Activated CD8-positive, alpha-beta T cell treated with anti-CD3 and anti-CD28 coated beads for 36 hours (primary cell): ENCODE measurements at regions not wholly inside any gene's neighbourhood (a gene's known extent, or its start where the extent isn't known, plus 50 kb on each side); places are given as distances from the start of the nearest gene placed in this dataset.

Source experiments
- ATAC-seq: fragments of 200-7000 bp; cut with Tn5 transposase; one replicate; pipeline ENCODE4 v1.10.0; 2021; ENCODE audit warnings: mild to moderate bottlenecking, moderate library complexity
- CTCF ChIA-PET: fragments of 350-600 bp; sonication (Branson Sonifier 250); formaldehyde crosslinking; loops from one replicate; lab custom pipeline; 2021; ENCODE audit warnings: antibody characterized with exemption; lab: Charles Lee
- POLR2A ChIA-PET: fragments of 350-600 bp; sonication (Branson Sonifier 250); formaldehyde crosslinking; loops from one replicate; lab custom pipeline; 2021; ENCODE audit warnings: antibody characterized with exemption; lab: Charles Lee
- DNase-seq: peaks from one replicate; pipeline ENCODE4 v3.0.0-alpha.2; 2020
- H3K27ac Mint-ChIP-seq: one replicate; pipeline ENCODE4 v1.8.0; 2021; ENCODE audit warnings: mild to moderate bottlenecking, mixed read lengths
- H3K27me3 Mint-ChIP-seq: one replicate; pipeline ENCODE4 v1.8.0; 2021; ENCODE audit warnings: mixed read lengths
- H3K36me3 Mint-ChIP-seq: one replicate; pipeline ENCODE4 v1.8.0; 2021; ENCODE audit warnings: low read depth, mixed read lengths
- H3K4me1 Mint-ChIP-seq: one replicate; pipeline ENCODE4 v1.8.0; 2021; ENCODE audit warnings: low read depth, mixed read lengths
- H3K4me3 Mint-ChIP-seq: one replicate; pipeline ENCODE4 v1.8.0; 2021; ENCODE audit warnings: mild to moderate bottlenecking, moderate library complexity, mixed read lengths
- H3K9me3 Mint-ChIP-seq: one replicate; pipeline ENCODE4 v1.8.0; 2021; ENCODE audit warnings: mixed read lengths
- CTCF ChIP-seq: fragments of 200-600 bp; IDR thresholded peaks from one replicate; pipeline ENCODE4 v1.8.0; 2022; ENCODE audit warnings: antibody characterized with exemption, mild to moderate bottlenecking
- intact Hi-C: fragments of 100-400 bp; cut with micrococcal nuclease; formaldehyde crosslinking; loops from one replicate; pipeline ENCODE4 v1.10.0; 2022

- intact Hi-C loops = no loop called here
- no peak overlapping the region for H3K4me3 Mint-ChIP-seq
- H3K36me3 Mint-ChIP-seq = no peaks in the 10 kb centered on the region
- no peaks in the 10 kb centered on the region for H3K27me3 Mint-ChIP-seq
- ATAC-seq = peak; percentile 86
- CTCF ChIA-PET = interaction anchor here (0.6 to 2.1 kb wide), 29 partner anchors 9 to 1060 kb away, joined by 3 to 14 read pairs (median 4); no protein-coding TSS in a partner anchor
- no peaks in the 10 kb centered on the region for H3K9me3 Mint-ChIP-seq
- no peaks in the 10 kb centered on the region for H3K4me1 Mint-ChIP-seq
- peak; percentile 99 for TF ChIP-seq CTCF
- peak; percentile 72 for DNase-seq
- H3K27ac Mint-ChIP-seq = no peak overlapping the region
- POLR2A ChIA-PET = no interaction called here
Measured at GRCh38 chr10:83871187-83872081, 267.9 kb upstream of the GHITM start.

DNA sequence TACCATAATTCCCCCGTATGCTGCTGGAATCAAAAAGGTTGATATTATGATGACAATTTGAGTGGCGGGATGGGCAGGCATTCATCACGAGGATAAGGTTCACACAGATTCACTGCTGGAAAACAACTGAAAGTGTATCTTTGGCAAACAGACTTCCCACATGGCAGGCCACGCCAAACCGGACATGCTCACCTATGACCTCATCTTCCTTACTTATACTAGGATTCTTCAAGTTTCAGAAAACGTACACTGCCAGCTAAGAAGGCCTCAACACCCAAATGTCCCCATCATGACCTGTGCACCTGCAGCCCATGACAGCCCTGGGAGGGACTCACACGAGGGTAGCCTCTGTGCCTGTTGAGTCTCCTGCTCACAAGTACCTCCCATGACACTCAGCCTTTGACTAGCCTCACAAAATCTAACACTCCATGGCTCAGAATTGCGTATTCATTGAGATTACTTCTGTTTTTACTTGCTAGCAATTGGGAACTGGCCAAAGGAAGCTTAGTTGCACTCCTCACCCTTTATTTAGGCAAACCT is 259.0 kb upstream of the GHITM start:
- Mint-ChIP-seq H3K27me3 (no peaks in the 10 kb centered on the region), H3K36me3 (no peaks in the 10 kb centered on the region), H3K27ac (no peak overlapping the region), H3K4me3 (no peak overlapping the region), H3K9me3 (no peaks in the 10 kb centered on the region), H3K4me1 (no peaks in the 10 kb centered on the region)
- intact Hi-C loops = no loop called here
- DNase-seq (no peak), ATAC-seq (no peak)
- CTCF ChIA-PET = interaction anchor here (2.6 kb wide), 1 partner anchor 9 kb away, joined by 7 read pairs; no protein-coding TSS in a partner anchor
- POLR2A ChIA-PET = no interaction called here
- TF ChIP-seq CTCF = no peak

GRCh38 chr10:83881661-83882060 is 257.6 kb upstream of the GHITM start:
- Mint-ChIP-seq H3K9me3 (no peaks in the 10 kb centered on the region), H3K27me3 (peaks cover 1% of the 10 kb centered on the region), H3K4me1 (no peaks in the 10 kb centered on the region), H3K27ac (no peak overlapping the region), H3K36me3 (no peaks in the 10 kb centered on the region), H3K4me3 (no peak overlapping the region)
- ATAC-seq = no peak
- no peak for TF ChIP-seq CTCF
- POLR2A ChIA-PET = no interaction called here
- CTCF ChIA-PET = interaction anchor here (2.6 kb wide), 1 partner anchor 10 kb away, joined by 7 read pairs; no protein-coding TSS in a partner anchor
- no peak for DNase-seq
- intact Hi-C loops = no loop called here

DNA sequence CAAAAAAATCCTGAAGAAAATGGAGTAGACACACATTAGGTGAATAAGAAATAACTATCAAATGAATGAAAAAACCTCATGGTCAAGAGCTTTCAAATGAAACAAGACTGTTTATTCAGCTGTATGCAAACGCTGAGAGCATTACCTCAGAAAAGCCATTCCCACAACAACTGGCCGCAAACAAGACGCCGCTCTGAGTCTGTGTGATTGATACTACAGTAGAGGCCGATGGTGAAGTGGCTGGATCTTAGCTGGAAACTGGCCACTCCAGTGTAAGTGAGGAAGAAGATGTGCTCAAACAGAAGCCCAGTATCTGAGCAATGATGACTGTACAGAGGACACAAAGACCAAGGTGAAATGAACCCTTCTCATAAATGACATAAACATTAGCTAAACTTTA is 252.4 kb upstream of the GHITM start:
- Mint-ChIP-seq H3K36me3 (no peaks in the 10 kb centered on the region), H3K27ac (no peak overlapping the region), H3K4me1 (no peaks in the 10 kb centered on the region), H3K27me3 (peaks cover 9% of the 10 kb centered on the region), H3K4me3 (no peak overlapping the region), H3K9me3 (no peaks in the 10 kb centered on the region)
- POLR2A ChIA-PET = no interaction called here
- TF ChIP-seq CTCF = no peak
- intact Hi-C loops = no loop called here
- CTCF ChIA-PET = interaction anchor here (1.1 to 1.9 kb wide), 2 partner anchors 14 to 15 kb away, joined by 6 to 8 read pairs; no protein-coding TSS in a partner anchor
- DNase-seq = no peak
- ATAC-seq = no peak

- intact Hi-C loops = no loop called here
- no peak overlapping the region for H3K4me3 Mint-ChIP-seq
- CTCF ChIA-PET = no interaction called here
- H3K9me3 Mint-ChIP-seq = no peaks in the 10 kb centered on the region
- no peaks in the 10 kb centered on the region for H3K4me1 Mint-ChIP-seq
- H3K36me3 Mint-ChIP-seq = no peaks in the 10 kb centered on the region
- no peak overlapping the region for H3K27ac Mint-ChIP-seq
- DNase-seq (no peak), ATAC-seq (no peak)
- peaks cover 2% of the 10 kb centered on the region for H3K27me3 Mint-ChIP-seq
- POLR2A ChIA-PET = no interaction called here
- TF ChIP-seq CTCF = no peak
Measured at GRCh38 chr10:83892737-83893136, 246.6 kb upstream of the GHITM start.
